ENCODE measurements at regions not wholly inside any gene's neighbourhood (a gene's known extent, or its start where the extent isn't known, plus 50 kb on each side); places are given as distances from the start of the nearest gene placed in this dataset.
A peak's percentile ranks its signal among the peaks of the same experiment; 100 is the strongest.

DNA sequence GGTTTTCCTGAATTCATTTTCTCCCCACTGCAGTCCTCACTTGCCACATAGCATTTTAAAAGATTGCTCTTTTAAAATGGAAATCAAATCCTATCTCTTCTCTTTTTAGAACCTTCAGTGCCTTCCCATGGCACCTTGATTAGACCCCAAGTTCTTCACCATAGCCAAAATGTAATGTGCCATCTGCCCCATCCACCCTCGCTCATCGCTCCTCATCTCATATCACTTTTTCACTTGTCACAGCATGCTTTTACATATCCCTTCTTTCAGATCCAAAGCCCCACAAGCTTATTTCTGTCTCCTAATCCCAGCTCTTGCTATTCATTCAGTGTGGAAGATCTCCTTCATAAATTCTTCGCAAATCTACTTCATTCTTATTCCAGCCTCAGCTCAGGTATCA, 161.7 kb downstream of the CD47 start:
- H3K4me3 ChIP-seq (ENCODE audit: control insufficient read depth in 1 of 7, extremely low read depth in 1 of 7, insufficient read depth in 4 of 7, low read depth in 2 of 7, low read length in 6 of 7) = no peak overlapping the region
- no peak for DNase-seq
- peaks cover 0 to 7% (median 0%) of the 10 kb centered on the region in 5 experiments for H3K9me3 ChIP-seq (ENCODE audit: control extremely low read depth in 1 of 5, control insufficient read depth in 4 of 5, insufficient read depth in 2 of 5, low read depth in 1 of 5, low read length in 4 of 5)
- CTCF ChIA-PET = interaction anchor here (1.1 to 1.7 kb wide), 6 partner anchors 9 to 542 kb away, joined by 3 to 5 read pairs (median 3); no protein-coding TSS in a partner anchor
- no peak overlapping the region for H3K27ac ChIP-seq (ENCODE audit: insufficient read depth in 1 of 2, low read depth in 1 of 2, low read length in 2 of 2, poor library complexity in 1 of 2, severe bottlenecking in 2 of 2)
- POLR2A ChIA-PET = no interaction called here
- peaks cover 0 to 19% (median 0%) of the 10 kb centered on the region in 5 experiments for H3K27me3 ChIP-seq (replicated peaks in 2 of 5; ENCODE audit: control insufficient read depth in 4 of 5, insufficient read depth in 5 of 5, low read length in 4 of 5)
- peaks cover 0 to 12% (median 6%) of the 10 kb centered on the region in 4 experiments for H3K4me1 ChIP-seq (ENCODE audit: control extremely low read depth in 1 of 4, control insufficient read depth in 4 of 4, insufficient read depth in 4 of 4, low read length in 3 of 4)
- H3K36me3 ChIP-seq (ENCODE audit: control insufficient read depth in 4 of 4, insufficient read depth in 4 of 4, low read length in 3 of 4) = no peaks in the 10 kb centered on the region
- 97% methylated on average over 3 of the region's 3 CpGs for WGBS (ENCODE audit: insufficient coverage)

GRCh38 chr3:107928084-107928445, 162.8 kb downstream of the CD47 start:
- H3K9me3 ChIP-seq (ENCODE audit: control extremely low read depth in 1 of 5, control insufficient read depth in 4 of 5, insufficient read depth in 2 of 5, low read depth in 1 of 5, low read length in 4 of 5) = peaks cover 0 to 1% (median 0%) of the 10 kb centered on the region in 5 experiments
- H3K27me3 ChIP-seq (replicated peaks in 2 of 5; ENCODE audit: control insufficient read depth in 4 of 5, insufficient read depth in 5 of 5, low read length in 4 of 5) = peaks cover 0 to 19% (median 0%) of the 10 kb centered on the region in 5 experiments
- WGBS (ENCODE audit: insufficient coverage) = 6% methylated on average over 8 of the region's 8 CpGs
- H3K36me3 ChIP-seq (ENCODE audit: control insufficient read depth in 4 of 4, insufficient read depth in 4 of 4, low read length in 3 of 4) = no peaks in the 10 kb centered on the region
- ChIA-PET CTCF (interaction anchor here (0.6 to 1.9 kb wide), 14 partner anchors 8 to 692 kb away, joined by 3 to 6 read pairs (median 3); no protein-coding TSS in a partner anchor), POLR2A (no interaction called here)
- H3K4me1 ChIP-seq (ENCODE audit: control extremely low read depth in 1 of 4, control insufficient read depth in 4 of 4, insufficient read depth in 4 of 4, low read length in 3 of 4) = peaks cover 0 to 12% (median 6%) of the 10 kb centered on the region in 4 experiments
- peak; percentile 12 to 69 (median 63) for DNase-seq
- no peak overlapping the region for H3K27ac ChIP-seq (ENCODE audit: insufficient read depth in 1 of 2, low read depth in 1 of 2, low read length in 2 of 2, poor library complexity in 1 of 2, severe bottlenecking in 2 of 2)
- H3K4me3 ChIP-seq (ENCODE audit: control insufficient read depth in 1 of 7, extremely low read depth in 1 of 7, insufficient read depth in 4 of 7, low read depth in 2 of 7, low read length in 6 of 7) = peak overlapping the region; percentile 31 to 80 (median 65)

- POLR2A ChIA-PET = no interaction called here
- WGBS (ENCODE audit: insufficient coverage) = under 1% methylated on average over 44 of the region's 55 CpGs
- Histone ChIP-seq H3K4me1 (ENCODE audit: control extremely low read depth in 1 of 4, control insufficient read depth in 4 of 4, insufficient read depth in 4 of 4, low read length in 3 of 4) (peaks cover 0 to 12% (median 6%) of the 10 kb centered on the region in 4 experiments), H3K27ac (ENCODE audit: insufficient read depth in 1 of 2, low read depth in 1 of 2, low read length in 2 of 2, poor library complexity in 1 of 2, severe bottlenecking in 2 of 2) (no peak overlapping the region), H3K36me3 (ENCODE audit: control insufficient read depth in 4 of 4, insufficient read depth in 4 of 4, low read length in 3 of 4) (no peaks in the 10 kb centered on the region), H3K4me3 (ENCODE audit: control insufficient read depth in 1 of 7, extremely low read depth in 1 of 7, insufficient read depth in 4 of 7, low read depth in 2 of 7, low read length in 6 of 7) (peak overlapping the region; percentile 31 to 80 (median 65)), H3K27me3 (replicated peaks in 2 of 5; ENCODE audit: control insufficient read depth in 4 of 5, insufficient read depth in 5 of 5, low read length in 4 of 5) (peaks cover 0 to 19% (median 0%) of the 10 kb centered on the region in 5 experiments), H3K9me3 (ENCODE audit: control extremely low read depth in 1 of 5, control insufficient read depth in 4 of 5, insufficient read depth in 2 of 5, low read depth in 1 of 5, low read length in 4 of 5) (no peaks in the 10 kb centered on the region)
- peak; percentile 57 to 67 (median 61) for DNase-seq
- CTCF ChIA-PET = interaction anchor here (0.6 to 1.9 kb wide), 14 partner anchors 9 to 692 kb away, joined by 3 to 6 read pairs (median 4); no protein-coding TSS in a partner anchor
These were observed 163.3 kb downstream of the CD47 start for GRCh38 chr3:107927361-107928083.

- POLR2A ChIA-PET = no interaction called here
These were observed 165.0 kb downstream of the CD47 start for GRCh38 chr3:107925851-107926250.

GRCh38 chr3:107921038-107921437, 169.8 kb downstream of the CD47 start:
- no peak overlapping the region for H3K27ac ChIP-seq (ENCODE audit: insufficient read depth in 1 of 2, low read depth in 1 of 2, low read length in 2 of 2, poor library complexity in 1 of 2, severe bottlenecking in 2 of 2)
- 88% methylated on average over 1 of the region's 1 CpG for WGBS (ENCODE audit: insufficient coverage)
- POLR2A ChIA-PET = no interaction called here
- no peaks in the 10 kb centered on the region for H3K36me3 ChIP-seq (ENCODE audit: control insufficient read depth in 4 of 4, insufficient read depth in 4 of 4, low read length in 3 of 4)
- no peak for DNase-seq
- H3K9me3 ChIP-seq (ENCODE audit: control extremely low read depth in 1 of 5, control insufficient read depth in 4 of 5, insufficient read depth in 2 of 5, low read depth in 1 of 5, low read length in 4 of 5) = no peaks in the 10 kb centered on the region
- H3K27me3 ChIP-seq (replicated peaks in 2 of 5; ENCODE audit: control insufficient read depth in 4 of 5, insufficient read depth in 5 of 5, low read length in 4 of 5) = no peaks in the 10 kb centered on the region
- no peak overlapping the region for H3K4me3 ChIP-seq (ENCODE audit: control insufficient read depth in 1 of 7, extremely low read depth in 1 of 7, insufficient read depth in 4 of 7, low read depth in 2 of 7, low read length in 6 of 7)
- no peaks in the 10 kb centered on the region for H3K4me1 ChIP-seq (ENCODE audit: control extremely low read depth in 1 of 4, control insufficient read depth in 4 of 4, insufficient read depth in 4 of 4, low read length in 3 of 4)
- CTCF ChIA-PET = no interaction called here

More at GRCh38 chr3:107925851-107926250, 165.0 kb downstream of the CD47 start:
- 100% methylated on average over 5 of the region's 5 CpGs for WGBS (ENCODE audit: insufficient coverage)
- no peak overlapping the region for H3K27ac ChIP-seq (ENCODE audit: insufficient read depth in 1 of 2, low read depth in 1 of 2, low read length in 2 of 2, poor library complexity in 1 of 2, severe bottlenecking in 2 of 2)
- DNase-seq = no peak
- no peak overlapping the region for H3K4me3 ChIP-seq (ENCODE audit: control insufficient read depth in 1 of 7, extremely low read depth in 1 of 7, insufficient read depth in 4 of 7, low read depth in 2 of 7, low read length in 6 of 7)
- no peaks in the 10 kb centered on the region for H3K9me3 ChIP-seq (ENCODE audit: control extremely low read depth in 1 of 5, control insufficient read depth in 4 of 5, insufficient read depth in 2 of 5, low read depth in 1 of 5, low read length in 4 of 5)
- peaks cover 0 to 19% (median 0%) of the 10 kb centered on the region in 5 experiments for H3K27me3 ChIP-seq (replicated peaks in 2 of 5; ENCODE audit: control insufficient read depth in 4 of 5, insufficient read depth in 5 of 5, low read length in 4 of 5)
- peaks cover 0 to 12% (median 6%) of the 10 kb centered on the region in 4 experiments for H3K4me1 ChIP-seq (ENCODE audit: control extremely low read depth in 1 of 4, control insufficient read depth in 4 of 4, insufficient read depth in 4 of 4, low read length in 3 of 4)
- H3K36me3 ChIP-seq (ENCODE audit: control insufficient read depth in 4 of 4, insufficient read depth in 4 of 4, low read length in 3 of 4) = no peaks in the 10 kb centered on the region
- CTCF ChIA-PET = interaction anchor here (0.8 to 1.6 kb wide), 4 partner anchors 9 to 148 kb away, joined by 3 to 6 read pairs (median 4); no protein-coding TSS in a partner anchor

DNA sequence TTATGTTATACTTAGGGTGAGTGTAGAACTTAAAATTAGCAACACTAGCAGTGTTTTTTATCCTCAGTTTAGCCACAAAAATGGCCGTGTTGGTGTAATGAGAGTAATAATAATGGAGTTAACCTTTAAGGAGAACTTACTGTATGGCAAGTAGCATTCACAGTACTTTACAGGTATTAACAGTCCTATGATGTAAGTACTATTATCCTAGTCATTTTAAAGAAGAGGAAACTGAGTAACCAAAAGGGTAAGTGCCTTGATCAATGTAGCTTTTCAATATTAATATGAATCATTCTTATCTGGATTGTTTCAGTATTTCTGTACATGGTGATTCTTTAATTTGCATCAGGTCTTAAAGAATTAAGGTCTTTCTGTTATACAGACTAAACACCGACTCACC, 170.3 kb downstream of the CD47 start:
- ChIA-PET CTCF (no interaction called here), POLR2A (no interaction called here)
- H3K4me1 ChIP-seq (ENCODE audit: control extremely low read depth in 1 of 4, control insufficient read depth in 4 of 4, insufficient read depth in 4 of 4, low read length in 3 of 4) = no peaks in the 10 kb centered on the region
- WGBS (ENCODE audit: insufficient coverage) = 100% methylated on average over 1 of the region's 2 CpGs
- no peak overlapping the region for H3K4me3 ChIP-seq (ENCODE audit: control insufficient read depth in 1 of 7, extremely low read depth in 1 of 7, insufficient read depth in 4 of 7, low read depth in 2 of 7, low read length in 6 of 7)
- H3K9me3 ChIP-seq (ENCODE audit: control extremely low read depth in 1 of 5, control insufficient read depth in 4 of 5, insufficient read depth in 2 of 5, low read depth in 1 of 5, low read length in 4 of 5) = no peaks in the 10 kb centered on the region
- no peak for DNase-seq
- no peaks in the 10 kb centered on the region for H3K36me3 ChIP-seq (ENCODE audit: control insufficient read depth in 4 of 4, insufficient read depth in 4 of 4, low read length in 3 of 4)
- no peaks in the 10 kb centered on the region for H3K27me3 ChIP-seq (replicated peaks in 2 of 5; ENCODE audit: control insufficient read depth in 4 of 5, insufficient read depth in 5 of 5, low read length in 4 of 5)
- no peak overlapping the region for H3K27ac ChIP-seq (ENCODE audit: insufficient read depth in 1 of 2, low read depth in 1 of 2, low read length in 2 of 2, poor library complexity in 1 of 2, severe bottlenecking in 2 of 2)

- CTCF ChIA-PET = interaction anchor here (1.0 kb wide), 1 partner anchor 10 kb away, joined by 4 read pairs; no protein-coding TSS in a partner anchor
- H3K36me3 ChIP-seq (ENCODE audit: control insufficient read depth in 4 of 4, insufficient read depth in 4 of 4, low read length in 3 of 4) = no peaks in the 10 kb centered on the region
These were observed 171.6 kb downstream of the CD47 start for GRCh38 chr3:107919239-107919638.

More at GRCh38 chr3:107919239-107919638, 171.6 kb downstream of the CD47 start:
- Histone ChIP-seq H3K27me3 (replicated peaks in 2 of 5; ENCODE audit: control insufficient read depth in 4 of 5, insufficient read depth in 5 of 5, low read length in 4 of 5) (no peaks in the 10 kb centered on the region), H3K9me3 (ENCODE audit: control extremely low read depth in 1 of 5, control insufficient read depth in 4 of 5, insufficient read depth in 2 of 5, low read depth in 1 of 5, low read length in 4 of 5) (no peaks in the 10 kb centered on the region), H3K27ac (ENCODE audit: insufficient read depth in 1 of 2, low read depth in 1 of 2, low read length in 2 of 2, poor library complexity in 1 of 2, severe bottlenecking in 2 of 2) (no peak overlapping the region), H3K4me3 (ENCODE audit: control insufficient read depth in 1 of 7, extremely low read depth in 1 of 7, insufficient read depth in 4 of 7, low read depth in 2 of 7, low read length in 6 of 7) (no peak overlapping the region), H3K4me1 (ENCODE audit: control extremely low read depth in 1 of 4, control insufficient read depth in 4 of 4, insufficient read depth in 4 of 4, low read length in 3 of 4) (no peaks in the 10 kb centered on the region)
- no peak for DNase-seq
- POLR2A ChIA-PET = no interaction called here
- WGBS (ENCODE audit: insufficient coverage) = 75% methylated on average over 3 of the region's 3 CpGs

Measured in common myeloid progenitor, CD34-positive (primary cell).